ENCODE measurements at regions not wholly inside any gene's neighbourhood (a gene's known extent, or its start where the extent isn't known, plus 50 kb on each side); places are given as distances from the start of the nearest gene placed in this dataset.
"Not testable (repeated sequence)": the region's sequence is repeated elsewhere in the genome, so short reads cannot be mapped to it uniquely, and the experiment has no call there.

DNA sequence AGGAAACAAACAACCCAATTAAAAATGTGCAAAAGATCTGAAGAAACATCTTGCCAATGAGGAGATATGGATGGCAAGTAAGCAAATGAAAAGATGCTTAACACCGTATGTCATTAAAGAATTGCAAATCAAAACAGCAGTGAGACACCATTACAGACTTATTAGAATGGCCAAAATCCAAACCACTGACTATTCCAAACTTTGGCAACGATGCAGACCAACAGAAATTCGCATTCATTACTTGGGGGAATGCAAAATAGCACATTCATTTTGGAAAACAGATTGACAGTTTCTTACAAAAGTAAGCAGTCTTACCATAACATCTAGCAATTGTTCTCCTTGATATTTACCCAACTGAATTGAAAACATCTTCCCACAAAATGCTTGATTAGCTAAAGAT lies 1118.7 kb downstream of the SUCLG1 start:
- DNase-seq: no peak

- peak; percentile 3 for DNase-seq
Measured at GRCh38 chr2:83339942-83340341, 1119.1 kb downstream of the SUCLG1 start.

DNA sequence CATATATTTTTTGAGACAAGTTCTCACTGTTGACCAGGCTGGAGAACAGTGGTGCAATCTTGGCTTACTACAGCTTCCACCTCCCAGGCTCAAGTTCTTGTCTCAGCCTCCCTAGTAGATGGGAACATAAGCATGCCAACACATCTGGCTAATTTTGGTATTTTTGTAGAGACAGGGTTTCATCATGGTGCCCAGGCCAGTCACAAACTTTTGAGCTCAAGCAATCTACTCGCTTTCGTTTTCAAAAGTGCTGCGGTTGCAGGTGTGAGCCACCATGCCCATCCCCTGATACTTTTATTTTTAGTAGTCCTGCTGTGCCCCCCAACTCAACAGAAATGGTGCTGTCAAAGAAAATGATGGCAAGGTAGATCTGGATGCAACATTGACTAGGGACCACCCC lies 1127.3 kb downstream of the SUCLG1 start:
- no peak for DNase-seq

DNA sequence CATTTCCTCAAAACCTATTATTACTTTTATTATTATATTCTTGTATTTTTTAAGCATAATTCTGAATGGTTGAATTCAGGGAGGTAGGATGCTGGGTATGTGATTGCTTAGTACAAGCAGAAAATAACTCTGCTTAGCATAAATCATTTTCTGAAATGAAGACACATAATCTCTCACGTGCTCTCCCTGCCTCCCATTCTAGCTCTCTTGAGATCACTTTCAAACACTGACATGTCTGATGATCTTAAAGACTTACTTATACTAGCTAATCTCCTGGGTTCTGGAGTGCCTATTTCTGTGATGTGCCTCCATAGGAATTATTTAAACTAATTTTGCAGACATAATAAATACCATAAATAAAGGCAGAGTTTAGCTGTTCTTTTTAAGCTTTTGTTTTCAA lies 1136.0 kb downstream of the SUCLG1 start:
- DNase-seq: no peak

- no peak for DNase-seq
Measured at GRCh38 chr2:83320053-83320452, 1139.0 kb downstream of the SUCLG1 start.

DNA sequence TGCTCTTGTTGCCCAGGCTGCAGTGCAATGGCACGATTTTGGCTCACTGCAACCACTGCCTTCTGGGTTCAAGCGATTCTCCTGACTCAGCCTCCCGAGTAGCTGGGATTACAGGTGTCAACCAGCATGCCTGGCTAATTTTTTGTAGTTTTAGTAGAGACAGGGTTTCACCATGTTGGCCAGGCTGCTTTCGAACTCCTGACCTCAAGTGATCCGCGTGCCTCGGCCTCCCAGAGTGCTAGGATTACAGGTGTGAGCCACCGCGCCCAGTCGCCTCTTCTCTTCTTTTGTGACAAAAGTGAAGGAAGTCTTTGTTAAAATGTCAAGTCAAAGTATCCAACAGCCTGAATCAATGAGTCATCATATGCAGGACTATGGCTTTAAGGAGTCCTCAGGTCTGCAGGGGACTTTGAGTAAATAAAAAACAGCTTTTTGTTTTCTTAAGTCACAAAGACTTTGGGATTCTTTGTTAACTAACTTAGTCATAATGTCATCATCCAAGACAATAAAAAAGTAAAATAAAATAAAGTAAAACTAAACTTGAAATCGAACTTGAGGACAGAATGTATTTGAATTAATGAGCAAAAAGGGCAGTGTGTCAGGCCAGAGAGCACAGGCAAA lies 1153.2 kb downstream of the SUCLG1 start:
- DNase-seq: no peak

GRCh38 chr2:83291083-83291482 lies 1168.0 kb downstream of the SUCLG1 start:
- no peak for DNase-seq

DNA sequence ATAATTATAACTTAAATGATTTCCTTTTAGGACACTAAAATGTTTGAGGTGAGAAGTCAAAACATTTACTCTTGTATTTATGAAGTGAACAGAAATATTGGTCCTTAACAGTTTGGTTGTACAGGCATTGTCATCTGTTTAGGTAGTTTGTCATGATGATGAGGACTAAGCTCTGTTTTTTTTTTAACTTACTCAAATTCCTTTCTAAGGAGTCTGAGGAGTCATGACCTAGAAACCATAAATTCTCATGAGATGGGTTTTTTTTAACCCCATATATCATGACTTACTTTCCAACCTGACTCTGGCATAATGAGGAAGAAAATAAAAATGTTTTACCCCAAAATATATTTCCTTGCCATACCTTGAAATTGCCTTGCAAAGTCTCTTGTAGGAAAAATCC lies 1176.2 kb downstream of the SUCLG1 start:
- no peak for DNase-seq

DNA sequence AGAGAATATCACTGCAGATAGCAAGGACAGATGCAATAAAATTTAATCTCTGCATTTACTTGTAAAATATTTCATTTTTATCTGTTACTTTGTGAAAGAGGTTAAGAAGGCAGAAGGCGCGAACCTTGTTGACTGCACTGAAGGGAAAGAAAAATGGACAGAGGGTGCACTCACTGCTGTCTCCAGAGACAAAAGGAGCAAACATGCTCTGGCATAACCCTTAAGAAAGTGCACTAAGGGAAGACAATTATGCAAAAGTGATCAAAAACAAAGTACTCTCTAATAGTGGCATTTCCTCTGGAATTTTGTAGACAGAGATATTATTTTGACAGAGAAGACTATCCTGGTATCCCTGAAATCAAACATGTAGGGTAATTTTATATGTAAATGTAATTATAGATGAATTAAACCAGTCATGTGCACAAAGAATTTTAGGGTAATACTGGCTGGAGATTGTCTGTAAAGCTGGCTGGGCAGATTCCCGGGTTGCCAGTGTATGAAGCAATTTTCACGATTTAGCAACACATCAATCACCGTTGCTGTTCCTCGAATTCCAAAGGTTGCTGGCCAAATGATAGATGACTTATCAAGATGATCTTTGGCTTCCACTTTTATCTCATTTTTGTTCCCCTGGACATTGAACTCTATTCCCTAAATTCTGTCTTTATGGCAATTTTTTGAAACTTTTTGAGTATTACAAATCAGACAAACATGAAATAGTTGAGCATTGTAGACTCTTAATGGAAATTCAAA lies 1176.9 kb downstream of the SUCLG1 start:
- DNase-seq: no peak

DNA sequence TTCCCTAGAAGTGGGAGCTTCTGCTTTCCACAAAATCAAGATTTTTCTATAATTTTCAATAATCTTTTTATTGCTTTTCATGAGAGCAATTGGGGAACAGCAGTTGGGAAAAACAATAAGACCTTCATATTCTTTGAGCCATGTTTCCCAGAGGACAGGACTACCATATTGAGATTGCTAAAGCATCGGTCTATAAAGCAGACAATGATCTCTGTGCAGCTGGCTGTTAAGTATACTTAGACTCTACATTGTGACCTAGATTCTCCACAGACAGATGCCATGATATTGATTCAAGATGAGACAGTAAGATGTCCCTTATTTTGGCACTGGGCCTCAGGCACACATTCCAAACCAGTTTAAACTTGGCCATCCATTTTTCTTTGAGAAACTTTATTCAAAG lies 1178.7 kb downstream of the SUCLG1 start:
- DNase-seq: no peak

DNA sequence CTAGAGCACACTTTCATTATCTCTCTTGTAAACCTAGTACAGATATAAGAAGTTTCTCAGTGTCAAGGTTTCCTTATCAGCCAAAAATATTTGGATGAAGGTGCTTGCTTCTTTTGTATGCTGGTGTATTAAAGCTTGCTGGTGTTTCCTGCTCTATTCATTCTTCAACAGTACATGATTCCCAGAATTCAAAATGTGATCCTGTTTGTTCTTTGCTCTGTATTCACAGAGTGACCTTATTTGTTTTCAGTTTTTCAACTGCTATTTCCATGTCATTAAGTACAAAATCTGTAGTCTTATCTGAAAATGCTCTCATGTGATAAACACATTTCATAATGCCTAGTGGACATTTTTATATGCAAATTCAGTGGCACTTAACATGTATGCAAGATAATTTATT lies 1185.8 kb downstream of the SUCLG1 start:
- no peak for DNase-seq

- DNase-seq: no peak
Measured at GRCh38 chr2:83261591-83262136, 1197.4 kb downstream of the SUCLG1 start.

DNA sequence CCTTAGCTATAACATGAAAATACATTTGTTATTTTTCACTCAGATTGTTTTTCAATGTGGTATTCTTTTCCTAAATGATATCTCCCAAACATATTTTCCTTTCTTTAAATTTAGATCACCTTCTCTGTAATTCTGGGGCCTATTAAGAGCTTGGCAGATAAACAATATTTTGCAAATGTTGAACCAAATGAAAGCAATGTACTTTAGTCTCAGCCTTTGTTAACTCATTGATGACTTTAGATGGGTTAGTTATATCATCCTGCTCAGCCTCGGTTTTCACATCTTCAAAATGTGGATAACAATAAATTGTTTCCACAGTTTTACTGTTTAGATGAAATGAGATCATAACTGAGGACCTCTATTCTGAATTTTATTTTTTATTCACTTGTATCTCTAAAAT lies 1205.2 kb downstream of the SUCLG1 start:
- no peak for DNase-seq

DNA sequence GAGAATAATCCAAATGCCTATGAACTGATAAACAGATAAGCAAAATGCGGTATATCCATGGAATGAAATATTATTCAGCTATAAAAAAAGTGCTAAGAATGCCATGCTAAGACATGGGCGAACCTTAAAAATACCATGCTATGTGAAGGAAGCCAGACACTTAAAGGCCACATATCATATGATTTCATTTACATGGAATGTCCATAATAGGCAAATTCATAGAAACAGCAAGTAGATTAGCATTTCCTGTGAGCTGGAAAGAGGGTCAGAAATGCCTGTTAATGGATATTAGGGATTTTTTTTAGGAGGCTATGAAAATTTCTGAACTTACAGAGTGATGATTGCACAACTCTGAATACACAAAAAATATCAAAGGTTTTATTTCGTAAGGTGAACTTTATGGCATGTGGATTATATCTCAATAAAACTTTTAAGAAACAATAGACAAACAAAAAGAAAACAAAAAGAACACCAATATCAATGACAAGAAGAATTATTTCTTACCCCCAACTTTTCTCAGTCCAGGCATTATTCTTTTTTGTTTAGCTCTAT lies 1207.7 kb downstream of the SUCLG1 start:
- no peak for DNase-seq

DNA sequence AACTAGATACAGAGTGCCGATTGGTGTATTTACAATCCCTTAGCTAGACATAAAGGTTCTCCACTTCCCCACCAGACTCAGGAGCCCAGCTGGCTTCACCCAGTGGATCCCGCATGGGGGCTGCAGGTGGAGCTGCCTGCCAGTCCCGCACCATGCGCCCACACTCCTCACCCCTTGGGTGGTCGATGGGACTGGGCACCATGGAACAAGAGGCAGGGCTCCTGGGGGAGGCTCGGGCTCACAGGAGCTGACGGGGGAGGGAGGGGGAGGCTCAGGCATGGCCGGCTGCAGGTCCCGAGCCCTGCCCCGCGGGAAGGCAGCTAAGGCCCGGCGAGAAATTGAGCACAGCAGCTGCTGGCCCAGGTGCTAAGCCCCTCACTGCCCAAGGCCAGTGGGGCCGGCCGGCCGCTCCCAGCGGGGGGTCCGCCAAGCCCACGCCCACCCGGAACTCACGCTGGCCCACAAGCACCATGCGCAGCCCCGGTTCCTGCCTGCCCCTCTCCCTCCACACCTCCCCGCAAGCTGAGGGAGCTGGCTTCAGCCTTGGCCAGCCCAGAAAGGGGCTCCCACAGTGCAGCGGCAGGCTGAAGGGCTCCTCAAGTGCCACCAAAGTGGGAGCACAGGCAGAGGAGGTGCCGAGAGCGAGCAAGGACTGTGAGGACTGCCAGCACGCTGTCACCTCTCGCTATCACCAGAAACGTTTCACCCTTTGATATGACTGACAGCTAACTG lies 1213.1 kb downstream of the SUCLG1 start:
- DNase-seq: not testable (repeated sequence)

DNA sequence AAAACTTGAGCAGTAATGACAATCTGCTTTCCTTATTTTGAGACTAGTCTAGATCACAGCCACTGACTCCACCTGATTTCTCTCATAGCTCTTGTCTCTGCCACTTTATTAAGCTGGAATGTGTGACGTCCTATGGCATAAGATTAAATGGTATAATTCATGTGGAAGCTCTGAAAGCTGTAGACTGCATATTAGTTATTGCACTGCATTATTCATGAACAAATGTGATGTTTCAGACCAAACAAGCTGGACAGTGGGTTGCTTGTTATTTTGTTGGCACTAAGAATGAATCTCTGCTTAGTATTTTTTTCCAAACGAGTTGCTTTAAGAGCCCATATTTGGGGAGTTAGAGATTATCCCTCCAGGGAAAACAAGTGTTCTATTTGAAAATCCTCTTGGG lies 1218.5 kb downstream of the SUCLG1 start:
- no peak for DNase-seq

- no peak for DNase-seq
Measured at GRCh38 chr2:83238111-83238510, 1221.0 kb downstream of the SUCLG1 start.

DNA sequence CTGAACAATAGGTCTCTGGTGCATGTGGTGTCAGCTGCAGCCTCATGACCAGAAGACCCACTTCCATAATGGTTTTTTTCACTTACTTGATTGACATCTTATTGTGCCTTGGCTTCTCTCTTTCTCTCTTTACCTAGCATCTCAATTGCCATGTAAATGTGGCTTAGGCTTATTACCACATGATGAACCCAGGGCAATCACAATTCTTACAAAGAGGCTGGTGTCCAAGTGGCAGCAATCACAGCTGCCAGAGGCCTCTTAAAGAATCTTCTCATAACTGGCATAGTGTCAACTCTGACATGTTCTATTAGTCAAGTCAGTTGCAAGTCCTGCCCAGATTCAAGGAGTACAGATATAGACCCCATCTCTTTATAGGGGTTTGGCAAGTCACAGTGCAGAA lies 1224.8 kb downstream of the SUCLG1 start:
- no peak for DNase-seq

DNA sequence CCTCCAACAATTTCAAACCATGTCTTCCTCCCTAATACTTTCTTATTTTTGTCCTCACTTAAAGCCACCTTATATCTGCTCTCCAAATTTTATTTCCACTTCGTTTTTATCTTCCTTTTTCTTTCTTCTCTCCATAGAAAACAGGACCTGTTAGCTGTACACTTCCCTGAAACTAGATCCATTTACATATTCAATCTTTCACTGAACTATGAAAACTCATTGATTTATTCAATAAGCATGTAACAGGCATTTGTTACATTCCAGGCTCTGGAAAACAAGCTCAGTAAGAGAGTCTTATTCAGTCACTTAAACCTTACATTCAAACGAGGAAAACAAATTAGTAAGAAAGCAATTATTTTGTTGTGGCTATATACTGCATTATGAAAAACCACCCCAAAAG lies 1225.3 kb downstream of the SUCLG1 start:
- DNase-seq: no peak

- DNase-seq: no peak
Measured at GRCh38 chr2:83233326-83233725, 1225.8 kb downstream of the SUCLG1 start.

GRCh38 chr2:83229443-83229842 lies 1229.6 kb downstream of the SUCLG1 start:
- DNase-seq: no peak

- DNase-seq: no peak
Measured at GRCh38 chr2:83224591-83225200, 1234.4 kb downstream of the SUCLG1 start.

DNA sequence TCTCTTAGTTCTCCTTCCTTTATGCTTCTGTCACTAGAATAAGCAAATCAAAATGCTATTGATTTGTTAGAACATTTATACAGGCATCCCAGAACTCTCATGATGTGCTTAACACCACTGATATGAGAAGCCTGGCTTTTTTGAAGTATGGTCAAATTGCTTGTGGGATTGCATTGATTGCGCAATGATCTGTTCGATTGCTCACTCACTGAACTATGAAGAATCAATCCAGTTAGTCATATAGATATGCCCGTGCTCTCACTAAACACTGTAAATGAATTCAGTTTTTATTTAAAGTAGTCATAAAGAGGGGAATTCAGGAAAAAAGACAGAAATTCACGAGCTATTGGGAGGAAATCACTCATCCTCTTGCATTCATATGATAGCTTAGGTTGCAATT lies 1237.8 kb downstream of the SUCLG1 start:
- DNase-seq: no peak
